ENCODE measurements at regions not wholly inside any gene's neighbourhood (a gene's known extent, or its start where the extent isn't known, plus 50 kb on each side); places are given as distances from the start of the nearest gene placed in this dataset.
"Not testable (repeated sequence)": the region's sequence is repeated elsewhere in the genome, so short reads cannot be mapped to it uniquely, and the experiment has no call there.

DNA sequence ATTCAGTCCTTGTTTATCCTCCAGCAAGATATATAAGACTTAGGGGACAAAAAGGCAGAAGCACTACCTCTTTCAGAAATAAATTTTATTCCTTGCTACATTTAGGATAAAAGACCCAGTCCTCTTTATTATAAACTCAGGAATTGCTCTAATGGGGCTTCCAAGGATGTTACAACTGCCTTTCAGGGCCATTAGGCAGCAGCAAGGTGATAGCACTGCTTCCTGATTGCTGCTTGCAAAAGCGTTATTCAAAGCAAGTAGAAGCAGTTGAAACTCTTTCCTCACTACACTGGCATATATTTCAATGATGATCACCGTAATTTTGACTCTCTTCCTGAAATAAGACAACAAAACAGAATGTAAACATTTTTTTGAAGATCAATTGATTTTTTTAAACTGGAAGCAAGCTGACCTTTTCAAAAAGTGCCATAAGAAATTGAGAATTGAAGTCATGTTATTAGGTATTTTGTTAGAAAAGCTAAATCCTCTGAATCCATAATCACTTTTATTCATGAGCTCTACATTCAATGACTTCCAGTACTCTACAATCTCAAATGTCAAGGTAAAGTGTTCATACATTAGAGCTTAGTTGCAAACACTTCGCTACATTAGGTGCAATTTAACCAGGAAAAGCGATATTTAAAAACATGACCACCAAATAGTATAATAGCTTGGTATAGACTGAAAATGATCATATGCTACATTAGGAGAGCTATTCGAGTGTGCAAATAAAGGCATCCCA is 233.4 kb upstream of the SYT10 start:
- FAIRE-seq (no peak), DNase-seq (ENCODE audit: low spot score) (no peak)

DNA sequence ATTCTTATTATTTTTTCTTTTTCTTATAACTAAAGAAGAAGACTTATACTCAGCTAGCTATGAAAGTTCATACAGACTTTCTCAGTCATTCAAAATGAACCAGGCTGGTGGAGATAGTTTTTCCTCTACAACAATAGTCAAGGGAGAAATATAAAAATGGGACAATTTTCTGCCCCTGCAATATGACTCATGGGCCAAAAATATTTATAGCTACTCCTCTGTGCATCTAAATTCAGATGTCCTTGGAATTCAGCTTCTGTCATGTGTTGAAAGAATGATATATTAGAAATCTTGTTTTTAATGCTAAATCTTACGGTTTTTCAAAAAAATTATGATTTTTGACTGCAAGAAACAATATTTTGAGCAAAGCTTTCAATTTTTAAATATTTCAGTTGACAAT is 237.2 kb upstream of the SYT10 start:
- no peak for DNase-seq (ENCODE audit: low spot score)
- no peak for FAIRE-seq

DNA sequence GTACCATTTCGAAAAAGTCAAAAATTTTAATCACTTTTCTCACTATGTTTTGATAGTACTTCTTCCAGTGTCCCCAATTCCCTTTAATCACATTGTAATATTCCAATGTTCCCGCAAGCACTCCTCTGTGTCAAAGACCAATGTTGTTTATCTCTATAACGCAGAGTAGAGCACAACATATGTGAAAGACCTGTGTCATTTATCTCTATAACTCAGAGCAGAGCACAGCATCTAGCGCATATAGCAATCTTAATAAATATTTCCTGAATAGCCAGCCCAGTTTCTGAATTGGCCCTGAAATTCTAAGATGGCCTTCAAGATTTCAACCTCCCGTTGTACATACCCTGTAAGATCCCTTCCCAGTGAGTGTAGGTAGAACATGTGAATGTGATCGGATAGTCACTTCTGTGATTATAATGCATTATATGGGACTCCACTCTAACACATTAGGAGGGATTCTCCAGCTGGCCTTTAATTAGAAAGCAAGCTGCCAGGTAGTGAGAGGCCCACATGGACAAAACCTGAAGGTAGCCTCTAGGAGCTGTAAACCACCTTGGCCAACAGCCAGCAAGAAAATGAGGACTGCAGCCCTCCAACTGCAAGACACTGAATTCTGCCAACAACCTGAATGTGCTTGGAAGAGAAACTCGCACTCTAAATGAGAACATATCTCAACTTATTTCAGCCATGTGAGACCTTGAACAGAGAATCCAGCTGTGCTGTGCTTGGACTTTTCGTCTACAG is 238.8 kb upstream of the SYT10 start:
- FAIRE-seq (no peak), DNase-seq (ENCODE audit: low spot score) (no peak)

DNA sequence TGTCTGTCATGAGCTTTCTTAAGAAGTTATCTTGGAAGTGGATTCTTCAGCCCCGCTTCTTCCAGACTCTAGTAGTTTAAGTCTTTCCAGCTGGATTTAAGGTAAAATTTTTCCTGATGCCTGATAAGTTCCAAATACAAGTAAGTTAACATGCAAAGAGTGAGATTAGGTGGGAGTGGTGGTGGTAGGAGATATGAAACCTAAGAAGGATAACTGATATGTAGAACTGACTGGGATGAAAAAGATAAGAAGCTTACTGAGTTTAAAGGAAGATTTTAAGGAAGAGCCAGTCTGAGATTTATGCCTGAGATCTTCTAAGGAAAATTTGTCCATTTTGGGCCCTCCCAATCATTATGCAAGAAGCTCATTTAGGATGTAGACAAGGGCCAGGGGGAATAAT is 250.9 kb upstream of the SYT10 start:
- FAIRE-seq = no peak
- DNase-seq (ENCODE audit: low spot score) = no peak

DNA sequence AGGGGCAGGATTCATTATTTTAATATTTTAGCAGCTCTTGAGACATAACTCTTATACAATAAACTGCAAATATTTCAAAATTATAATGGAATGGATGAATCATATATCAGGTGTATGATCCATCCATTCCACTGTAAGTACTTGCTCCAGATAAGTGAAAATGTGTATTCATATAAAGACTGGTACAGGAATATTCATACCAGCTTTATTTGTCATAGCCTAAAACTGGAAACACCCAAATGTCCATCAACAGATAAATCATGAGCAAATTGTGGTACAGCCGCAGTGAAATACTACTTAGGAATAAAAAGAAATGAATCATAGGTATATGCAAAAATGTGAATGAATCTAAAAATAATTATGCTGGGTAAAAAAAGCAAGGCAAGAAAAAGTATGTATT is 263.6 kb upstream of the SYT10 start:
- FAIRE-seq (no peak), DNase-seq (ENCODE audit: low spot score) (no peak)

DNA sequence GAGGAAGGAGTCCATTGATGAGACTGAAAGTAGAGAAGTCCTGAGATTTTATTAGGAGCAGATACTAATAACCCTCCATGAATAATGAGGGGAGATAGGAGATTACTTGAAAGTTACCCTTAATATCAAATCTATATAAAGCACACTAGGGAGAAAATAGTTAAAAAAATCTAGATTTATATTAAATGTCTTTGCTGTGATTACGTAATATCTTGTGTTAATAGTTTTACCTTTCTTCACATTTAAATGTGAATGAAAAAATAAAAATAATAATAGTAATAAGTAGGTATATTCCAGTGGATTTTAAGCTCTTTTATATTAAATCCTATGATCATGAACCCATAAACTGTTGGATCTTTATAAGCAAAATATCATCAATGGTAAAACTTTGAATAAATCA is 267.3 kb upstream of the SYT10 start:
- no peak for FAIRE-seq
- no peak for DNase-seq (ENCODE audit: low spot score)

DNA sequence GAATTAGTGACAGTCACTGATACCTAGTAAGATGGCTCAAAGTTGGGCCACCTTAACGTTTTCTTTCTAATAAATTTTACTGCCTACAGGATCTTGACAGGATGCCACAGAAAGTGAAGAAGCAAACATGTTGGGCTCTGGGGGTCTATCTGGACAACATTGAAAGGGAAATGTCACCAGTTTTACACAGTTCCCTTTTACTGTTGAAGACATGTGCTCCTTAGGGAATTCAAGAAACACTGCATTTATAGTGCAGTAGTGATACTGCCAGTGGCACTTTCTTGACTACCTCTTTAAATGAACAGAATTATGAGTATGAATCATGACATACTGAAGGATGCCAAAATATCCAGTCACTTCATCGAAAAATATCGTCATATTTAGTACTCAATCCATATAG is 269.3 kb upstream of the SYT10 start:
- DNase-seq (ENCODE audit: low spot score) (no peak), FAIRE-seq (no peak)

DNA sequence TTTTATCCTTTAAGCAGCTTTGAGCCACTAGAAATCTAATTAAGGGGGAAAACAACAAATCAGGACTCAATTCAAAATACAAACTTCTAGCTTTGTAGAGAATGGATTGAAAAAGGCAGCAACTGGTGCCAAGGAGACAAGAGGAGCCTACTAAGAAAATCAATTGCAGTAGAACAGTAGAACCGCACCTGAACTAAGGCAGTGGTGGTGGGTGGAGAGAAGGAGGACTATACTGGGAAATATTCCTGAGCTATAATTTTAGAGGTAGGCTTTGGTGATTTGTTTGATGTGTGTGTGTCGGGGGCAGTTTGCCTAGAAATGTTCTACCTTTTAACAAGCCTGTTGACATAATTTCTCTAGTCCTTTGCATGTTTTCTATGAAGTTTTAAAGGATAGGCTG is 270.9 kb upstream of the SYT10 start:
- no peak for FAIRE-seq
- no peak for DNase-seq (ENCODE audit: low spot score)

DNA sequence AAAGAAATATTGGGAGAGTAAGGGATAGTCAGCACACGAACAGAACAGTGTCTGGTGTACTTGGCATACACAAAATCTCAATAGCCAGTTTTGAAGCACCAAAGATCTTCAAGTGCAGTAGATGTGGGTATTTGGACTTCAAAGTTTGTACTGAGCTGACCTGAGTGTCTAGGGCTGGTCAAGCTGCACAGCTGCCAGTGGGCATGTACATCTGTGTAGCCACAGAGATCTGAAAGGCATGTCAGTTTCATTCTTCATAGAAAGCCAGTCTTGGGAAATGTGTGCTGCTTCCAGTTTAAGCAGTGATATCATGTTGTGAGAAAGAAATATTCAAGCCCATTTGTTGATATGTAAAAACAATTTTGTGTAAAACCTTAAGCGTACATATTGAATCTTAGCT is 279.0 kb upstream of the SYT10 start:
- DNase-seq (ENCODE audit: low spot score) (no peak), FAIRE-seq (no peak)

DNA sequence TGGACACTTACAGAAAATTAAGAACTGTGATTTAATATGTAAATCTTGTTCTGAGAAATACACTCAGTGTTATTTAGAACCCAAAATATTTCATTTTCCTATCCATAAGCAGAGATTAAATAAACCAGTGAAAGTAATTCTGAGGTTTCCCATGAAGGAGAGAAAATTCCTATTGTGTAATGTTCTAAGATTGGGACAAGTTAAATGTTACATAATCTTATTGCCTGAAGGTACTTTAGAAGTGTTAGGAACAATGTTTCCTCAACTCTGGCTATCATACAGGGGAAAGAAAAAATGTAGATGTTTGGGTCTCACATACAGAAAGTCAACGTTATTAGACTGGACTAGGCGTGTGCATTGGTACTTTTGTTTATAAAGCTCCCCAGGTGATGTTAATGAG is 281.9 kb upstream of the SYT10 start:
- no peak for FAIRE-seq
- DNase-seq (ENCODE audit: low spot score) = no peak

DNA sequence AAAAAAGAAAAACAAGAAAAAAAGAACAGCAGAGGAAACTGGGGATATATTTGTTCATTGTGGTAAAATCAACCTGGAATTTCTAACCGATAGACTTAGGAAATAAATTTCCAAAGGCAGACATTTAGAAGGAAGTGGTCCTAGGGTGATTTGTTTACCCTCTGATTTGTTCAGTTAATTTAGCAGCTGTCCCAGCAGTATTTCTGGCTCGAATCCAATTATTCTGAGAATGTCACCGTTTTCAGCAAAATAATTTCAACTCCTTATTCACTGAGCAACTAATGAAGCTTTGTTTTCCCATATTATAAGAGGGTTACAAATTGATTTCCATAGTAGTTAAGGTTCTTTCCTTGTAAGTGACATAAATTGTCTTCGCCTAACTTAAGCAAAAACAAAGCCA is 285.2 kb upstream of the SYT10 start:
- DNase-seq (ENCODE audit: low spot score) = no peak
- no peak for FAIRE-seq

DNA sequence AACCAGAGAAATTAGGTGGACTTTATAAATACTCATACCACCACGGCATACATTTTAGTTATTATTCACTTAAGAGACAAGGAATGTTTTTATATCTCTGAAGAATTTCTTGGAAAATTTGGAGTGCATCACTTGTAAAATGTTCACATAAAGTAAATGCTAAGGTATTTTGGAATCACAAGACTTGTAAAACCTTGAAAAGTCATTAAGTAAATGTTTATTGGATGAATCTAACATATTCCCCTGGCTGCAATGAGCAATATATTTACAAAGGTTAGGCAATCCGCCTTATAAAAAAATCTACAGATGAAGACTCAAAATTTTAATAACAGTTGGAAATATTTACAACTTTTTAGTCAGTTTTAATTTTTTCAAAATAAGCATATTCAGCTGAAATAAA is 287.4 kb upstream of the ALG10 start:
- FAIRE-seq (no peak), DNase-seq (ENCODE audit: low spot score) (no peak)

DNA sequence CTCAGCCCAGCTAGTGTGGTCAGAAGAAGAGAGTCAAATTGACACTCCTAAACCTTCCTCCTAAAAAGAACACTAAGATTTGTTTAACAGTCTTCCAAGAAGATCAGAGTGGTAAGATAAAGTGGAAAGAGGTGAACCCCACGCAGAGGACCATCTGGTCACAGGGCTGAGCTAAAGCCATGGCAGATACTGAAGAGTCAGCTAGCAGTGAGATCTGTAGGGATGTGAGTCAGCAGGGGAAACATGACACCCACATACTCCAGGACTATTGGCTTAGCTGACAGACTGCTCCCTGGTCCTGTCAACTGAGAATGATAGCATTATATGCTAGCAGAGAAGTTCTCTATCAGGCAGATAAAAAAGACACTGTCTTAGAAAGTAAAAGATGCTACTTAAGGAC is 269.4 kb upstream of the ALG10 start:
- no peak for DNase-seq (ENCODE audit: low spot score)
- FAIRE-seq = no peak

DNA sequence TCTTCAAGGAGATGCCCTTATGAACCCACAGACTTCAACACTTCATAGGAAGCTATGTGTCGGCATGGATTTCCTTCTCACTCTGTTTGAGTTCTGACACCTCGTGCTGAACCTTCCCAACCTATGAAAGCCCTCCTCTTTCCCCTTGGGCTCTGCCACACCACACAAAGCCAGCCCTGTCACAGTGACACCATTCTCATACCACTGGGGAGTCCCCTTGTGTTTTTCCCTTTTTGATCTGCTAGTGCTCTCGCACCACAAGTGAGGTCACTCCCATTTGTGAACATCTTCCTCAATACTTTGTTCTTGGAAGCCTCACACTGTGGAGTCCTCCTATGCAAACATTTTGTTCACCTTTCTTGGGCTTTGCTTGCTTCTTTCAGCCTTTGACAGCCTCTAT is 264.6 kb upstream of the ALG10 start:
- DNase-seq (ENCODE audit: low spot score) = no peak
- no peak for FAIRE-seq

DNA sequence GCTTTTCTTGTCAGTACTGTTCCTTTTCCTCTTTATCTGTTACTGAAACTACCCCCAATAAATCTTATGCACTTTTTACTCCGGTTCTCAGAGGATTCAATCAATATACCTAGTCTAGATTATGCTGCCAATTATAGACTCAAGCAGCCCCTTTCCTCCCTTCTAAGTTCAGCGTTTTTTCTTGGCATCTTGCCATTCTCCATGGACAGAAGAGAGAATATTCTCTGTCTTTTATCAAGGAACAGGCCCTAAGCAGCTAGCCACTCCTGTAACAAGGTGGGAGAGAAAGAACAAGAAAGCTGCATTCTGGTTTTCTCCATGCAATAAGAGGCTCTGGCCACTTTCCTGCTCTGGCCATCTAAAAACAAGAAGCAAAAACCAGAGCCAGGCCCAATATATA is 263.0 kb upstream of the ALG10 start:
- no peak for DNase-seq (ENCODE audit: low spot score)
- FAIRE-seq = no peak

DNA sequence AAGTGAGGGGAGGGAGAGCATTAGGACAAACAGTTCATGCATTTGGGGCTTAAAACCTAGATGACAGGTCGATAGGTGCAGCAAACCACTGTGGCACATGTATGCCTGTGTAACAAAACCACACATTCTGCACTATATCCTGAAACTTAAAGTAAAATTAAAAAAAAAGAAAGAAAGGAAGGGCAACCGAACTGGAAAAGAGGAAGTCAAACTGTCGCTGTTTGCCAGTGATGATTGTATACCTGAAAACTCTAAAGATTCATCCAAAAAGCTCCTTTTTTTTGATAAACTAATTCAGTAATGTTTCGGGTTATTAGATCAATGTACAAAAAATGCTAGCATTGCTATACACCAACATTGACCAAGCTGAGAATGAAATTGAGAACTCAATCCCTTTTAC is 259.0 kb upstream of the ALG10 start:
- FAIRE-seq = no peak
- DNase-seq (ENCODE audit: low spot score) = no peak

DNA sequence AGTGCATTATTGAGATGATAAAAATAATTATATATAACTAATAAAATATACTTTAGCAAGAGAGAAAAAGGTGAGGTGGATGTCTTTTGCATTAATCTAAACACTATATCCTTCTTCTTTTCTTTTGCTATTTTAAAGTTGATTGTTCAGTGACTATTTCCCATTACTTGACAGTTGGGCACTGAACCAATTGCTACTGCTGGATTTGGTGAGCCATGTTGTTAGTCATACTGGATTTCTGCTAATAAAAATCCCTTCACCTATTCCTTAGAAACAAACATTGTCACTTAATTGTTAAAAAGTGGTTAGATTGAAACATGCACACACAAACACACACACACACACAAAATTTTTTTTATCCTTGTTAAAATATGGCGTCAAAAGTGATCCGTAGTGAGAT is 251.6 kb upstream of the ALG10 start:
- no peak for FAIRE-seq

DNA sequence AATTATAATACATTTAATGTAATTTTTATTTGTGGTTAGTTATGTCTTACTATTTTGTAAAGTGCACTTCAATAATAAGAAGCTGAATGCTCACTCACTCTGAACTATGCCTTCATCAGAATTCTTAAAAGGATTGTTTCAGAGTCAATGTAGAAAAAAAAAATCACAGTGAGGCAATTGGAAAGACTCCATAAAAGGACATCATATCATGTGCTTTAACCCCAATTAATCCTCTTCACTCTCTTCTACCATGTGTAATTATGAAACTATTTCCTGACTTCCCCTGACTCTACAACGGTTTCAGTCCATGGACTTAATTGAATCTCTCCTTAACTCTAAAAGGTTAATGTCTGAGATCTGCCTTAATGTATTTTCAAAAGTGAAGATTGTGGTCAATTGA is 250.4 kb upstream of the ALG10 start:
- no peak for DNase-seq (ENCODE audit: low spot score)
- FAIRE-seq = no peak

More for the DNA sequence above, 251.6 kb upstream of the ALG10 start:
- DNase-seq (ENCODE audit: low spot score) = no peak

DNA sequence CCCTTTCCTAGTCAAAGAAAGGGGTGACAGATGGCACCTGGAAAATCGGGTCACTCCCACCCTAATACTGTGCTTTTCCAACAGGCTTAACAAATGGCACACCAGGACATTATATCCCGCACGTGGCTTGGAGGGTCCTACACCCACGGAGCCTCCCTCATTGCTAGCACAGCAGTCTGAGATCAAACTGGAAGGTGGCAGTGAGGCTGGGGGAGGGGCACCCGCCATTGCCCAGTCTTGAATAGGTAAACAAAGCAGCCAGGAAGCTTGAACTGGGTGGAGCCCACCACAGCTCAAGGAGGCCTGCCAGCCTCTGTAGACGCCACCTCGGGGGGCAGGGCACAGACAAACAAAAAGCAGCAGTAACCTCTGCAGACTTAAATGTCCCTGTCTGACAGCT is 249.2 kb upstream of the ALG10 start:
- not testable (repeated sequence) for FAIRE-seq; DNase-seq (ENCODE audit: low spot score)

DNA sequence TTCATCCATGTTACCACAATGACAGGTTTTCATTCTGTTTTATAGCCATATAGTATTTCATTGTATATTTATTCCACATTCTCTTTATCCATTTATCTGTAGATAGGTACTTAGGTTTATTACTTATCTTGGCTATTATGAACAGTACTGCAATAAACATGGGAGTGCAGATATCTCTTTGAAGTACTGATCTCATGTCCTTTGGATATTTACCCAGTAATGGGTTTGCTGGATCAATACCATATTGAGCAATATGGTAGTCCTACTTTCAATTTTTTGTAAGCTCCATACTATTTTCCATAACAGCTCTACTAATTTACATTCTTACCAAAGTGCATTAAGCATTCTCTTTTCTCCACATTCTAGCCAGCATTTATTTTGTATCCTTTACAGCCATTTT is 235.8 kb upstream of the ALG10 start:
- FAIRE-seq (no peak), DNase-seq (ENCODE audit: low spot score) (no peak)

DNA sequence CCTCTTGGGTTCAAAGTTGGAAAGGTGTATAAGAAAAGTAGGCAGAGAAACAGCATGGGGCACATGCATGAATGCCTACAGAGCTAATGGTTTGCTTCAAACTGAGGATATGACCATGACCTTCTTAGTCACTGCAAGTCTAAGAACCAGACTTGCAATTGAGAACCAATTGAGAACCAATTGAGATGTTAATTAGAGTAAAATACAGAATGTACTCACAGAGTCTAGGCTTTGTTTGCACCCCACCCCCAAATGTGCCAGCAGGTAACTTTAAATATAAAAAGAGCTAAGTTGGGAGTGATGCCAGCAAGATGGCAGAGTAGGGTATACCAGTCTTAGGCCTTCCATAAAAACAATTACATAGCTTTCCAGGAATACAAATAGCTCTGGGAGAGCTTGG is 227.3 kb upstream of the ALG10 start:
- DNase-seq (ENCODE audit: low spot score) = peak; percentile 8
- no peak for FAIRE-seq

DNA sequence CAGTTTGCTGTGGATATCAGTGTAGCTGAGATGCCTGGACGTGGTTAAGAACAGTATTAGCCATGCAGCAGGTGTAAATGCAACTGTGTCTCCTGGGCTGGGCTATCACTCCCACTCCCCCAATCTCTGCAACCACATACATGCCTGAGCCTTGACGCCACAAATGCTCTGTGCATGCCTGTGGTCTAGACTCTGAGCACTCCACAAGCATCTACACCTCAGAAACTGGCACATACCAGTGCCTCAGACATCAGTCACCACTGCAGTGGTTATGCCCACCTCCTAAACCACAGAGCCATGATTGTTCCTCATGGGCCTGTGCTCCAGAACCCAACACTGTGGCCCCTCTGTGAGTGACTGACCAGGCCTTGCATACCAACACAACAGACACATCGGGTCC is 226.8 kb upstream of the ALG10 start:
- peak; percentile 83 for FAIRE-seq
- peak; percentile 94 for DNase-seq (ENCODE audit: low spot score)

DNA sequence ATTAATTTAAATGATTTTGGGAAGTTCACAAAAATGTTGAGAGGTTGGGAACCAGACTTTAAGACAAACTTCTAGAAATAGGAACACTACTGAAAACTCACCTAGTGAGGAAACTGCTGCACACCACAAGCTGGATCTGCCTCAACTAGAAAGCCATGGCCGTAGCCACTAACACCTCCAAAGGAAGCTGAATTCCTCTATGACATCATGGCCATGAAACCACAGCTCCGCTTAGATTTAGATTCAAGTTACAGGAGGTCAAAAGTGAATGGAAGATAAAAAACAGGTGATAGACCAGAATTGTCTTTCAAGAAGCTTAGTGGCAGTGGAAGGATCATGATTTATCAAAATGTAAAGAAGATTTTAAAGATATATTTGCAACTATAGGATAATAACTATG is 208.8 kb upstream of the ALG10 start:
- FAIRE-seq = no peak
- DNase-seq (ENCODE audit: low spot score) = no peak
